Middle frontal gyrus (tissue), 1 donor: ENCODE measurements at regions not wholly inside any gene's neighbourhood (a gene's known extent, or its start where the extent isn't known, plus 50 kb on each side); places are given as distances from the start of the nearest gene placed in this dataset.

Experiments used
- DNase-seq: peaks from one replicate; pipeline ENCODE4 v3.0.0-alpha.2; 2015; ENCODE audit warnings: low spot score; ENCODE audit errors: extremely low spot score

GRCh38 chr2:114065731-114066130, 175.8 kb downstream of the ACTR3 start:
- DNase-seq: no peak

- DNase-seq: no peak
Observed at GRCh38 chr2:114066186-114066747, 176.4 kb downstream of the ACTR3 start.

DNA sequence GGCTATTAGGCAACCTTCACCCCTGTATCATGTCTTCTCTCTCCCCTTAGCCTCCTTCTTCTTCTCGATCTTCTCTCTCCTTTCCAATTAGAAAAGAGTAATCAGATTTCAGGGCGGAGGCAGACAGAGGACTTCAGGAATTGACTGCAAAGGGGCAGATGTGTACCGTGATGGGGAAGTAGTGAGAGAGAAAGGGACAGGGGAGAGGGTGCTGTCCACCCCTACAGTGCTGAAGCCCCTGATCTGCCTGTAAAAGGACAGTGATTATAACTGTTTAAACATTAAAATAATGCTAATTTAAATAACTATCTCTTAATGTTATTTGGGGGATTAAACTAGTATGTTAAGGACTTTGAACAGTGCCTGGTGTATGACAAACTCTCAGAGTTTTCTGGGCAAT, 178.5 kb downstream of the ACTR3 start:
- DNase-seq: no peak

DNA sequence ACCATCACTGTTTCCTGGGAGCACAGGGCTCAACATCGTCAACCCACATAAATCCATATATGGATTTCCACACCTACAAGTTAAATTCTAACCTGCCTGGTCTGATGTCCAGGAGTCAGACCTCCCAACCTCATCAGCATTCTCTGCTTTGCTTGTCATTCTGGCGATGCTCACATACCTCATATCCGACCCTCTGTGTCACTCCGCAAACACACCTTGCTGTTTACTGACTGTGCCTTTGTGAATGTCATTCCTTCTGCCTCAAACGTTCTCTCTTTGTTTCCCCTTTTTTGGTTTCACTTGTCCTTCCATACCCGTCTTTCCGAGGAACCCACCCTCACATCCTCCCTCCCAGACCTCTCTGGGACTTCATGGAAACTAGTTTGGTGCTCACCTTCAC, 187.1 kb downstream of the ACTR3 start:
- DNase-seq: no peak

DNA sequence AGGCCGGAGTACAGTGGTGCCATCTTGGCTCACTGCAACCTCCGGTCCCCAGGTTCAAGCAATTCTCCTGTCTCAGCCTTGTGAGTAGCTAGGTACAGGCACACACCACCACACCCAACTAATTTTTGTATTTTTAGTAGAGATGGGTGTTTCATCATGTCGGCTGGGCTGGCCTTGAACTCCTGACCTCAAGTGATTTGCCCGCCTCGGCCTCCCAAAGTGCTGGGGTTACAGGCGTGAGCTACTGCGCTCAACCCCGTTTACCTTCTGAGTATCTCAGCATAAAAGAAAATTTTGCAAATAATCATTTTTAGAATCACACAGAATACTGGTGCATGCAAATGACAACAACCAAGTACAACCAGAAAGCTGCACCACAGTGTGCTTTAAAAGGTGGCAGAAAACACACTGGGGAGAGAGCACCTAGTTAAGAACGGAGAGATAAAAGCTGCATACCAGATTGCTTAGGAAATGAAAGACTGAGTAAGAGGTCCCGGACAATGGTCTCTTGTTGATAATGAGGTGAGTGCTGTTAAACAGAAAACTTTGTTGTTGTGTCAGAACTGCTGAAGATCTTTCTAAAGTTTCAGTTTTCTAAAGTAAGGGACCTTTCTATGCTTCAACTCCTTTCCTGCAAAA, 189.6 kb downstream of the ACTR3 start:
- no peak for DNase-seq

DNA sequence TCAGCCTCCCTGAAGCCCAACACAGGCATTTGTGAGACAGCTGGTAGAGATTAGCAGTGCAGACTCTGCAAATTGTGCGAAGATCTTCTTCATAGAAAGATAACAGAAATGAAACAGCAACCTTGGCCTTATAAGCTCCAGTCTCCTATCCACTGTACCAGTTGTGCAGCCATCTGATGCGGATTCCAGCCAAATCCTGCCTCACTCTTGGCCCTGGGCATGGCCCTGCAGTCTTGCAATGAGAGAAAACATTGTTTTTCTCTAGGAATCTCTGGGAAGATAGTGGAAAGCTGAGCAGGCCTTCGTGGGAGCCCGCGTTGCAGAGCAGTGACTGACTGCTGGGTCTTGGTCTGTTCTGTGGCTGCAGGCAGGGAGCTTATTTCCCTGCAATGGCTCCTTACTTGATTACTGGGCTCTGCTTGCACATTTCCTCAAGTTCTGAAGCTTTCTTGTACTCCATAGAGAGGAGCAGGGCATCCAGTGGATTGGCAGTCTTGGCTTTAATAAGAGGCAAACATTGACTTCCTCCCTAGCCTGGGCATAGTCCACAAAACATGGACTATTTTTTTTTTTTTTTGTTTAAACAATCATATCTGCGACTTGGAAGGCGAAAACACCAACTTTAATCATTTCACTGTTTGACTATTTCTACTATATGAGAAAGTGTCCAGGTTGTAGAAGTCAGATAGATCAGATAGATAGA, 193.0 kb downstream of the ACTR3 start:
- DNase-seq: no peak

DNA sequence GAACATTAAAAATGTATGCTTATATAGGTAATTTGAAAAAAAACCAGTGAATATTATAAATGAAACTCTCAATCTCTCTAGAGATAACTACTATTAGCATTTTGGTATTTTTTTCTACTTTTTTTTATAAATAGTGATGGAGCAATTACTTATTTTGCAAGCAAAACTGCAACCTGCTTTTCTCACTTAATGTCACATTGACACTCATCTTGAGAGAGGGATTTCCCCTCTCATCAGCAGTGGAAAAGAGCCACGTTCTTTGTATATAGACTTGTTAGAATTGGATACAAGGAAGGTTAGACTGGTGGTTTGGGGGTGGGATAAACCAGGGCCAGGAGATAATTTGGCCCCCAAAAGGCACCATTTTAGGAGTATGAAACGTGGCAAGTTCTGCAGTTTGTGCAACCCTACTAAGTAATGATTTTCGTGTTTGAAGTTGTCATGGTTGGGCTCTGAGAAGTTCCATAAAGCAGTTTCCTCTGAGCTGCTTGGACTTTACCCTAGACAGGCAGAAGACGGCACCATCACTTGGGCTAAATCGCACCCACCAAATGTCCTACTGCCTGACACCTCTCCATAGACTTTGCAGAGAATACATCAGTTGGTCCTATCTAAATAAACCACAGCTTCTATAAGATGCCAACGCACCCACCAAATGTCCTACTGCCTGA, 194.0 kb downstream of the ACTR3 start:
- no peak for DNase-seq

DNA sequence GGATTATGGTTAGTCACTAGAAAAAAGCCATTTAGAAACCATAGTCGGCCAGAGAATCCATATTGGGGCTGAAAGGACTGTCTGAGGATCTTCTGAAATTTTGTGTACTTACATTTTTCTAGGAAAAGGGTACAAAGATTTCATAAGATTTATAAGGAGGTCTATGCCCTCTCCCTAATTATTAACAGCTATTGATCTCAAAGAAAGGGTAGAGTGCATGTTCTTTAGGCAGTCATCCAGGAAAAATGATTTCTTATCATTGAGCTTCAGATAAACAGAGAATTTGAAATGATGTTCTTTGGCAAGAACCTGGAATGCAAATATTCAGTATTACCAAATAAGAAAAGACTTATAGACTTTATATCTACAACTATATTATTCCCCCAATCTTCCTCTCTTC, 195.3 kb downstream of the ACTR3 start:
- no peak for DNase-seq

GRCh38 chr2:114085992-114086391, 196.1 kb downstream of the ACTR3 start:
- DNase-seq: no peak

- DNase-seq: no peak
Observed at GRCh38 chr2:114089636-114090319, 199.9 kb downstream of the ACTR3 start.

GRCh38 chr2:114091010-114091409, 201.1 kb downstream of the ACTR3 start:
- no peak for DNase-seq

GRCh38 chr2:114108249-114108648, 218.4 kb downstream of the ACTR3 start:
- no peak for DNase-seq

GRCh38 chr2:114108824-114109416, 219.0 kb downstream of the ACTR3 start:
- no peak for DNase-seq

DNA sequence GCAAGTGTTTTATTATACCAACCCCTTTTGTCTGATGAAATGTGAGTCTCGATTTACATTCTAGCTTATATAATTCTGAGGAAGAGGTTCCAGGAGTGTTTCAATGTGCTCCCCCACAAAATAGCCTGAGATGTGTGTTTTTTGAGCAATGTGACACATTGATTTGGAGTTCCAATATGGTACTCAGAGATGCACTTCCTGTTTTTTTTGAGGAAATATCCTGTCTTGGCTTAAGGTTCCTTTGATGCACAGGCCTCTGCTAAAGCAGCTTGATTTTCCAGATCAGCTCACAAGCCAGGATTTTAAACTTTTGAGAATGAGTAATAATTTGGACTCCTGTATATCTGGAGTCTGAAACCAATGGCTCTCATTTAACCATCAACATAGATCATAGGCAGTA, 221.4 kb downstream of the ACTR3 start:
- no peak for DNase-seq

GRCh38 chr2:114113518-114113917, 223.6 kb downstream of the ACTR3 start:
- DNase-seq: no peak

- DNase-seq: no peak
Observed at GRCh38 chr2:114118088-114118487, 228.2 kb downstream of the ACTR3 start.

GRCh38 chr2:114119862-114120261, 230.0 kb downstream of the ACTR3 start:
- DNase-seq: no peak

- DNase-seq: no peak
Observed at GRCh38 chr2:114122930-114123329, 233.0 kb downstream of the ACTR3 start.

DNA sequence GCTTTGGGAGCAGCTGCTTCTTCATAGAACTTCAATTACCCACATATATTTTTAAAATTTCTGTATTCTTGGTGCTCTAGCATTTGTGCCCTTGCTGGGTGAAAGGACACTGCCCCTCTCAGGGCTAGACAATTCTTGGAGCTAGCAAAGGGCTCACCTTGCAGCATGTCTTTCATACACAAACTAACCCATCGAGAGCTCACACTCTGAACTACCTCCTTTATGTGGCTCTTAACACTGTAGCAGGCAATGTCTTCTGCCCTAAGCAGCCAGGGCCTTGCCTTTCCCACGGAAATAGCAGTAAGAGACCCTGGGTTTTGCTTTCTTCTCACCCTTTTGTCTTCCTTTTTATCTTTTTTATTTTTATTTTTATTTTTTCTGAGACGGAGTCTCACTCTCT, 234.0 kb downstream of the ACTR3 start:
- no peak for DNase-seq

DNA sequence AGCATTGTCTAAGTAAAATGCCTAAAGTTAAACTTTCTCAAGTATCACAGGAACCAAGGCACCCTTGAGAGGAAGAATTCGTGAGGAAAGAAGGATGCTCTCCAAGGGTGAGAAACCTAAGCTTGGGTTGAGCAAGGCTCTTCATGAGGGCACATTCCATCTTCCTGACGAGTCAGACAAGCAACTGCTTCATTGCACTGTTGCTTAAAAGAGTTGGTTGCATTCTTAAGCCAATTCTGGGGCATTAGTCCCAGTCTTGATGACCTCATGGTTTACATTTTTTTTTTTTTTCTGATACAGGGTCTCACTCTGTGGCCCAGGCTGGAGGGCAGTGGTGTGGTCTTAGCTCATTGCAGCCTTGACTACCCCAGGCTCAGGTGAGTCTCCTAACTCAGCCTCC, 237.5 kb downstream of the ACTR3 start:
- no peak for DNase-seq

DNA sequence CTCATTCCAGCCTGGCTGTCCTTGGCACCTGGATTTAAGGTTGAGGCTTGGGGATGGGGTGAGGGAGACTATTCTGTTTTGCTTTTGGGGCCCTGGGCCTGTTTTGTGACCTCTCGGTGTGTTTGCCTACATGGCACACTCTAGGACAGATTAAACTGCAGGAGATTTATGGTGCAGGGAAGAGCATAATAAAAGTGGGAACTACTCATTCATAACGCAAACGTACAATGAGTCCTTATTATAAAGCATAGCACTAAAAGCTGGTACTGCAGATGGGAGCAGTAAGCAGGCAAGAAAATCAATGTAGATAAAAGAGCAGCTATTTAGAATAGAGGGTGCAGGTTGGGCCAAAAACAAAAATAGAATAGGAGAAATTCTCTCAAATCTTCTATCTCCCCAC, 238.4 kb downstream of the ACTR3 start:
- no peak for DNase-seq
